MM.1S (cell line): ENCODE measurements at regions not wholly inside any gene's neighbourhood (a gene's known extent, or its start where the extent isn't known, plus 50 kb on each side); places are given as distances from the start of the nearest gene placed in this dataset.

Source experiments
- CTCF ChIP-seq: fragments of 300-600 bp; sonication (generic); IDR thresholded peaks from 2 replicates; pipeline ENCODE4 v1.5.1; 2016; ENCODE audit warnings: antibody characterized with exemption, low read length, mixed read lengths
- EZH2 ChIP-seq: fragments of 300-600 bp; sonication (generic); optimal IDR thresholded peaks from 2 replicates; pipeline ENCODE3; 2017; ENCODE audit warnings: low read depth, mild to moderate bottlenecking, antibody characterized with exemption, low read length, mixed read lengths
- EZH2phosphoT487 ChIP-seq: fragments of 300-600 bp; sonication (generic); IDR thresholded peaks from 2 replicates; pipeline ENCODE4 v1.6.1; 2018; ENCODE audit warnings: antibody characterized with exemption, low read length

- no peak for TF ChIP-seq EZH2phosphoT487
- TF ChIP-seq CTCF: no peak
- TF ChIP-seq EZH2: no peak
These were observed 318.7 kb downstream of the PCDH18 start for GRCh38 chr4:137213372-137214173.
